ENCODE measurements at regions not wholly inside any gene's neighbourhood (a gene's known extent, or its start where the extent isn't known, plus 50 kb on each side); places are given as distances from the start of the nearest gene placed in this dataset.

GRCh38 chr4:3348621-3349020 is 55.8 kb downstream of the RGS12 start:
- H3K9me3 ChIP-seq (ENCODE audit: low read length) = no peaks in the 10 kb centered on the region
- H3K9me2 ChIP-seq (replicated peaks; ENCODE audit: low read length) = no peaks in the 10 kb centered on the region
- H3K36me3 ChIP-seq (ENCODE audit: low read depth, low read length) = no peaks in the 10 kb centered on the region
- intact Hi-C loops (cut with micrococcal nuclease) = no loop called here
- no TSS peak for BruUV-seq (replicated peaks)
- DNase-seq = no peak
- no peaks in the 10 kb centered on the region for H4K20me1 ChIP-seq (ENCODE audit: low read length)
- no peak overlapping the region for H3K4me3 ChIP-seq (ENCODE audit: low read length)
- POLR2A ChIA-PET (ENCODE audit: unreplicated experiment) = no interaction called here
- H3K27me3 ChIP-seq (ENCODE audit: low read length) = no peaks in the 10 kb centered on the region
- no peak for ATAC-seq
- no peak for TF ChIP-seq EZH2phosphoT487 (IDR thresholded peaks at IDR 0.05; ENCODE audit: borderline replicate concordance, low read length)
- TF ChIP-seq, protein P1, sequence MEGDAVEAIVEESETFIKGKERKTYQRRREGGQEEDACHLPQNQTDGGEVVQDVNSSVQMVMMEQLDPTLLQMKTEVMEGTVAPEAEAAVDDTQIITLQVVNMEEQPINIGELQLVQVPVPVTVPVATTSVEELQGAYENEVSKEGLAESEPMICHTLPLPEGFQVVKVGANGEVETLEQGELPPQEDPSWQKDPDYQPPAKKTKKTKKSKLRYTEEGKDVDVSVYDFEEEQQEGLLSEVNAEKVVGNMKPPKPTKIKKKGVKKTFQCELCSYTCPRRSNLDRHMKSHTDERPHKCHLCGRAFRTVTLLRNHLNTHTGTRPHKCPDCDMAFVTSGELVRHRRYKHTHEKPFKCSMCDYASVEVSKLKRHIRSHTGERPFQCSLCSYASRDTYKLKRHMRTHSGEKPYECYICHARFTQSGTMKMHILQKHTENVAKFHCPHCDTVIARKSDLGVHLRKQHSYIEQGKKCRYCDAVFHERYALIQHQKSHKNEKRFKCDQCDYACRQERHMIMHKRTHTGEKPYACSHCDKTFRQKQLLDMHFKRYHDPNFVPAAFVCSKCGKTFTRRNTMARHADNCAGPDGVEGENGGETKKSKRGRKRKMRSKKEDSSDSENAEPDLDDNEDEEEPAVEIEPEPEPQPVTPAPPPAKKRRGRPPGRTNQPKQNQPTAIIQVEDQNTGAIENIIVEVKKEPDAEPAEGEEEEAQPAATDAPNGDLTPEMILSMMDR (conservative IDR thresholded peaks at IDR 0.05; ENCODE audit: low read depth, low read length) = no peak
- TF ChIP-seq EZH2 (IDR thresholded peaks at IDR 0.05; ENCODE audit: low read length, unreplicated experiment) = no peak
- H3K9ac ChIP-seq (ENCODE audit: low read length) = no peak overlapping the region
- H3K79me2 ChIP-seq (ENCODE audit: low read length) = no peaks in the 10 kb centered on the region
- no peak overlapping the region for H3K4me2 ChIP-seq (ENCODE audit: low read length)
- no peaks in the 10 kb centered on the region for H3F3A ChIP-seq (ENCODE audit: low read length, unreplicated experiment)
- CTCF ChIA-PET = no interaction called here
- H3K27ac ChIP-seq (ENCODE audit: low read length) = no peak overlapping the region
- H3K4me1 ChIP-seq (ENCODE audit: insufficient read depth, low read length) = no peaks in the 10 kb centered on the region
- no peak overlapping the region for H2AFZ ChIP-seq (ENCODE audit: low read length)

DNA sequence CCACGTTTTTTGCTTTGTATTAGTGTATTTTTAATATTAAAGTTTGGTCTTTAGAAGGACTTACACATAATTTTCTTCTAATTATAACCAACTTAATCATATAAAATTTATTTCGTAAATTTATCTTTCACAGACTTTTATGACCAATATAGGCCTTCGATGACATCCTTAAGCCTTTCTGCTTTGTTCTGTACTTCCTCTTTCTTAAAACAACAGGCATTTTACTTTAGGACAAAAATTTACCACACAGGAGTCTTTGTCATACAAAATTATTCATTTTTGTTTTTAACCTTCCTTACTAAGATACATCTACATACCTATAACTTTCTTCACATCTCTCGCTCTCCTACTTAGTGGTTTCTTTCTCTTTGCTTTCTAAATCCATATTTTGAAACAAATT is 56.3 kb downstream of the RGS12 start:
- Histone ChIP-seq H3K9me3 (ENCODE audit: low read length) (no peaks in the 10 kb centered on the region), H3K36me3 (ENCODE audit: low read depth, low read length) (no peaks in the 10 kb centered on the region), H3K4me3 (ENCODE audit: low read length) (no peak overlapping the region), H3K27me3 (ENCODE audit: low read length) (no peaks in the 10 kb centered on the region), H3K4me2 (ENCODE audit: low read length) (no peak overlapping the region), H3K4me1 (ENCODE audit: insufficient read depth, low read length) (no peaks in the 10 kb centered on the region), H2AFZ (ENCODE audit: low read length) (no peak overlapping the region), H3K9ac (ENCODE audit: low read length) (no peak overlapping the region), H3K9me2 (replicated peaks; ENCODE audit: low read length) (no peaks in the 10 kb centered on the region), H3K27ac (ENCODE audit: low read length) (no peak overlapping the region), H3K79me2 (ENCODE audit: low read length) (no peaks in the 10 kb centered on the region), H3F3A (ENCODE audit: low read length, unreplicated experiment) (no peaks in the 10 kb centered on the region), H4K20me1 (ENCODE audit: low read length) (no peaks in the 10 kb centered on the region)
- ChIA-PET CTCF (no interaction called here), POLR2A (ENCODE audit: unreplicated experiment) (no interaction called here)
- DNase-seq (no peak), ATAC-seq (no peak)
- intact Hi-C loops (cut with micrococcal nuclease) = no loop called here
- TF ChIP-seq EZH2 (IDR thresholded peaks at IDR 0.05; ENCODE audit: low read length, unreplicated experiment) = no peak
- TF ChIP-seq, protein P1 (conservative IDR thresholded peaks at IDR 0.05; ENCODE audit: low read depth, low read length) = no peak
- TF ChIP-seq EZH2phosphoT487 (IDR thresholded peaks at IDR 0.05; ENCODE audit: borderline replicate concordance, low read length) = no peak
- BruUV-seq (replicated peaks) = no TSS peak

DNA sequence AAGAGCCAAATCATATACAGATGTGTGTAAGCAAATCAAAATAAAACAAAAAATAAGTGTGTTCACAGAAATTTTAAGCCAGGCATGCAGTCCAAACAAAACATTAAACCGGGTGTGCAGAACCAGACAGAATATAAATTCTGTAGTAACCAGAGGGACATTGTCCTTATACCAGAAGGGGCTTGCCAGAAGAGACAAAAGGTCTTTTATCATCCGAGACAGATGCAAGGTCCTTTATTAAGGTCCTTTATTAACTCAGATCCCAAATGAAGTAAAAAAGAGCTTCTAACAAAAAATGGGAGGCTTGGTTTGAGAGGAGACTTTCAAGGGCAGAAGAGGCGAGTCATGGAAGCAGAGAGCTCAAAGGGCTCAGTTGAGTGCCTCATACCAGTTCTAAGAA is 59.2 kb downstream of the RGS12 start:
- H3K36me3 ChIP-seq (ENCODE audit: low read depth, low read length) = no peaks in the 10 kb centered on the region
- no peak overlapping the region for H3K9ac ChIP-seq (ENCODE audit: low read length)
- H3K4me3 ChIP-seq (ENCODE audit: low read length) = no peak overlapping the region
- H3K79me2 ChIP-seq (ENCODE audit: low read length) = no peaks in the 10 kb centered on the region
- DNase-seq = no peak
- TF ChIP-seq EZH2phosphoT487 (IDR thresholded peaks at IDR 0.05; ENCODE audit: borderline replicate concordance, low read length) (no peak), EZH2 (IDR thresholded peaks at IDR 0.05; ENCODE audit: low read length, unreplicated experiment) (no peak)
- TF ChIP-seq, protein P1 (conservative IDR thresholded peaks at IDR 0.05; ENCODE audit: low read depth, low read length) = no peak
- ChIA-PET CTCF (no interaction called here), POLR2A (ENCODE audit: unreplicated experiment) (no interaction called here)
- no peaks in the 10 kb centered on the region for H3K9me2 ChIP-seq (replicated peaks; ENCODE audit: low read length)
- no peak overlapping the region for H3K4me2 ChIP-seq (ENCODE audit: low read length)
- intact Hi-C loops (cut with micrococcal nuclease) = no loop called here
- no peak overlapping the region for H3K27ac ChIP-seq (ENCODE audit: low read length)
- no TSS peak for BruUV-seq (replicated peaks)
- no peaks in the 10 kb centered on the region for H3K4me1 ChIP-seq (ENCODE audit: insufficient read depth, low read length)
- no peak overlapping the region for H2AFZ ChIP-seq (ENCODE audit: low read length)
- no peaks in the 10 kb centered on the region for H3K9me3 ChIP-seq (ENCODE audit: low read length)
- no peaks in the 10 kb centered on the region for H4K20me1 ChIP-seq (ENCODE audit: low read length)
- no peaks in the 10 kb centered on the region for H3K27me3 ChIP-seq (ENCODE audit: low read length)
- no peak for ATAC-seq
- H3F3A ChIP-seq (ENCODE audit: low read length, unreplicated experiment) = no peaks in the 10 kb centered on the region
